Suprapubic skin (tissue), 4 donors: ENCODE measurements at regions not wholly inside any gene's neighbourhood (a gene's known extent, or its start where the extent isn't known, plus 50 kb on each side); places are given as distances from the start of the nearest gene placed in this dataset.

Source experiments
- DNase-seq, 2 donors: peaks; one replicate each; pipeline ENCODE4 v3.0.0-alpha.2; 2019; ENCODE audit warnings: low spot score in 2 of 2
- H3K27ac ChIP-seq: fragments of 200-600 bp; sonication (generic); one replicate; pipeline ENCODE4 v1.5.1; 2019
- H3K27me3 ChIP-seq: fragments of 200-600 bp; sonication (generic); one replicate; pipeline ENCODE4 v1.5.1; 2019
- H3K36me3 ChIP-seq: fragments of 200-600 bp; sonication (generic); one replicate; pipeline ENCODE4 v1.5.1; 2019
- H3K4me1 ChIP-seq: fragments of 200-600 bp; sonication (generic); one replicate; pipeline ENCODE4 v1.5.1; 2019
- H3K4me3 ChIP-seq: fragments of 200-600 bp; sonication (generic); one replicate; pipeline ENCODE4 v1.5.1; 2019; ENCODE audit warnings: mild to moderate bottlenecking
- H3K9me3 ChIP-seq: fragments of 200-600 bp; sonication (generic); one replicate; pipeline ENCODE4 v1.5.1; 2019
- CTCF ChIP-seq, 2 donors: fragments of 200-600 bp in 1 of 2; fragments of 450-650 bp in 1 of 2; sonication (generic) in 1 of 2; IDR thresholded peaks; one replicate each; pipeline ENCODE4 v1.5.1; 2016 to 2019; ENCODE audit warnings: antibody characterized with exemption in 2 of 2, mild to moderate bottlenecking in 1 of 2, moderate library complexity in 1 of 2
- EP300 ChIP-seq: sonication (generic); formaldehyde crosslinking; IDR thresholded peaks from one replicate; pipeline ENCODE4 v1.6.1; 2017; ENCODE audit warnings: antibody characterized with exemption
- POLR2A ChIP-seq, 2 donors: fragments of 450-650 bp; IDR thresholded peaks; one replicate each; pipeline ENCODE4 v1.6.1; 2017; ENCODE audit warnings: antibody characterized with exemption in 2 of 2, mild to moderate bottlenecking in 2 of 2, moderate library complexity in 2 of 2
- POLR2AphosphoS5 ChIP-seq, 3 donors: sonication (generic); formaldehyde crosslinking; IDR thresholded peaks; one replicate each; pipeline ENCODE4 v1.6.1; 2017; ENCODE audit warnings: antibody characterized with exemption in 3 of 3
- WGBS: methylation state at CpG from one replicate; pipeline ENCODE4 v1.1.5; 2018; 5-methylcytosine and 5-hydroxymethylcytosine counted together

DNA sequence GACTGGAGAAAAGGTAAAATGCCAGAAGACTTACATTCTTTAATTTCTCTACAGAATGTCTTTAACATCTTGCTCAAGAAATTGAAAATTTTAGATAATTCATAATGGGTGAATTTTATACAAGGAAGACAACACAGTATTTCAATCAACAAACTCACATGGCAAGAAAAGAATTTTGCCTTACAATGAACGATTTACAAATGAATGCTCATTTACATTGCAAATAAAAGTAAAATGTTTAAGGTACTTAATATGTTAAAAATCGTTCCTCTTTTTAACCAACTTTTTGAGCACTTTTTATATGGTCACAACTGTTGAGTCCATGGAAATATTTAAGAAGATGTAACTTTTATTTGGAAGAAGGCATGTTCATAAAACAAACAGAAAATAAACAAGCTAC lies 174.8 kb upstream of the UBE2E2 start:
- TF ChIP-seq CTCF (IDR thresholded peaks at IDR 0.05) (no peak), POLR2A (IDR thresholded peaks at IDR 0.05) (no peak), EP300 (no peak), POLR2AphosphoS5 (IDR thresholded peaks at IDR 0.05) (no peak)
- H3K9me3 ChIP-seq: no peaks in the 10 kb centered on the region
- H3K4me1 ChIP-seq: no peaks in the 10 kb centered on the region
- H3K4me3 ChIP-seq: no peak overlapping the region
- no peaks in the 10 kb centered on the region for H3K36me3 ChIP-seq
- 19% methylated on average over 2 of the region's 2 CpGs for WGBS
- H3K27ac ChIP-seq: no peak overlapping the region
- DNase-seq: no peak
- no peaks in the 10 kb centered on the region for H3K27me3 ChIP-seq

GRCh38 chr3:23029001-23029400 lies 174.1 kb upstream of the UBE2E2 start:
- no peak for TF ChIP-seq POLR2A (IDR thresholded peaks at IDR 0.05)
- TF ChIP-seq POLR2AphosphoS5 (IDR thresholded peaks at IDR 0.05): no peak
- TF ChIP-seq EP300: no peak
- no peaks in the 10 kb centered on the region for H3K36me3 ChIP-seq
- no peak overlapping the region for H3K27ac ChIP-seq
- H3K9me3 ChIP-seq: no peaks in the 10 kb centered on the region
- WGBS: 40% methylated on average over 2 of the region's 2 CpGs
- no peaks in the 10 kb centered on the region for H3K27me3 ChIP-seq
- no peak for DNase-seq
- no peaks in the 10 kb centered on the region for H3K4me1 ChIP-seq
- H3K4me3 ChIP-seq: no peak overlapping the region

DNA sequence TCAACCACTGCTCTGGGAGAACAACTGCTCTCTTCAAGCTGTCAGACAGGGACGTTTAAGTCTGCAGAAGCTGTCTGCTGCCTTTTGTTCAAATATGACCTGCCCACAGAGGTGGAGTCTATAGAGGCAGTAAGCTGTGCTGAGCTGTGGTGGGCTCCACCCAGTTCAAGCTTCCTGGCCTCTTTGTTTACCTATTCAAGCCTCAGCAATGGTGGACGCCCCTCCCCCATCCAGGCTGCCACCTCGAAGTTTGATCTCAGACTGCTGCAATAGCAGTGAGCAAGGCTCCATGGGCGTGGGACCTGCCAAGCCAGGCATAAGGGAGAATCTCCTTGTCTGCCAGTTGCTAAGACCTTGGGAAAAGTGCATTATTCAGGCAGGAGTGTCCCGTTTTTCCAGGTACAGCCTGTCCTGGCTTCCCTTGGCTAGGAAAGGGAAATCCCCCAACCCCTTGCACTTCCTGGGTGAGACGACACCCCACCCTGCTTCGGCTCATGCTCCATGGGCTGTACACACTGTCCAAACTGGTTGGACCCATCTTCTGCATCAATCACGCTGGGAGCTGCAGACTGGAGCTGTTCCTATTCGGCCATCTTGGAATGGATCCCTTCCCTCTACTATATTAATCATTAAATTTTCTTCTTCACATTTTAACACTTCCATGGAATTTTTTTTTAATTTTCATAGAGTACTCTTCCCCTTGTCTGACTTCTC lies 167.0 kb upstream of the UBE2E2 start:
- Histone ChIP-seq H3K27me3 (no peaks in the 10 kb centered on the region), H3K4me3 (no peak overlapping the region), H3K4me1 (peaks cover 10% of the 10 kb centered on the region), H3K36me3 (no peaks in the 10 kb centered on the region), H3K9me3 (no peaks in the 10 kb centered on the region), H3K27ac (peak overlapping the region; percentile 4)
- WGBS: 42% methylated on average over 9 of the region's 9 CpGs
- TF ChIP-seq POLR2AphosphoS5 (IDR thresholded peaks at IDR 0.05): no peak
- TF ChIP-seq EP300: no peak
- TF ChIP-seq POLR2A (IDR thresholded peaks at IDR 0.05): no peak
- no peak for TF ChIP-seq CTCF (IDR thresholded peaks at IDR 0.05)
- no peak for DNase-seq

GRCh38 chr3:23036728-23037127 lies 166.4 kb upstream of the UBE2E2 start:
- WGBS: 23% methylated on average over 4 of the region's 4 CpGs
- H3K36me3 ChIP-seq: no peaks in the 10 kb centered on the region

DNA sequence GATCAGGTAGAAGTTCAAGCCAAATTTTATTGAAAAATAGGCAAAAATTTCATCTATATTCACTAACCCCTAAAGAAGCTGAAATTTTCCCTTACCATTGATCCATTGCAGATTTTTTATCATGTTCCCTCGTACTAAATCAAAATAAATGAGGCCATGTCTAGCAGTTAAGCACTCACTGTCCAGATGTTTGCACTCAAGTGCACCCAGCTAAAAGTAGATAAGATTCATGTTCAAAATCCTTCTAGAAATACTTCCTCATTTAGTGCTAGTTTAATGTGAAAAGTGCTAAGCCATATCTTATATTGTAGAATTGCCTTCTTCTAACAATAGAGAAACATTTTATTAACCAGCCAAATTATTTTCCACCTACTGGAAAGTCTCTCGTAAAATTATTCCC lies 164.7 kb upstream of the UBE2E2 start:
- Histone ChIP-seq H3K4me3 (no peak overlapping the region), H3K27ac (no peak overlapping the region), H3K9me3 (no peaks in the 10 kb centered on the region), H3K4me1 (peaks cover 14% of the 10 kb centered on the region), H3K27me3 (no peaks in the 10 kb centered on the region), H3K36me3 (no peaks in the 10 kb centered on the region)
- TF ChIP-seq EP300: no peak
- TF ChIP-seq POLR2A (IDR thresholded peaks at IDR 0.05): no peak
- TF ChIP-seq CTCF (IDR thresholded peaks at IDR 0.05): no peak
- no peak for TF ChIP-seq POLR2AphosphoS5 (IDR thresholded peaks at IDR 0.05)
- 60% methylated on average over 2 of the region's 2 CpGs for whole genome bisulfite sequencing
- DNase-seq: no peak

More at GRCh38 chr3:23036728-23037127, 166.4 kb upstream of the UBE2E2 start:
- TF ChIP-seq POLR2AphosphoS5 (IDR thresholded peaks at IDR 0.05) (no peak), POLR2A (IDR thresholded peaks at IDR 0.05) (no peak), EP300 (no peak), CTCF (IDR thresholded peaks at IDR 0.05) (no peak)
- DNase-seq: no peak
- Histone ChIP-seq H3K27me3 (no peaks in the 10 kb centered on the region), H3K9me3 (no peaks in the 10 kb centered on the region), H3K27ac (no peak overlapping the region), H3K4me1 (peaks cover 10% of the 10 kb centered on the region), H3K4me3 (no peak overlapping the region)
